DND-41 (cell line): ENCODE measurements at regions not wholly inside any gene's neighbourhood (a gene's known extent, or its start where the extent isn't known, plus 50 kb on each side); places are given as distances from the start of the nearest gene placed in this dataset.

Experiments used
- CTCF ChIP-seq: IDR thresholded peaks from 2 replicates; pipeline ENCODE4 v1.5.1; 2012; ENCODE audit warnings: borderline replicate concordance, low read length, moderate library complexity, mild to moderate bottlenecking; ENCODE audit not compliant: poor library complexity, severe bottlenecking; ENCODE audit errors: extremely low read depth
- EZH2 ChIP-seq: IDR thresholded peaks from 3 replicates; pipeline ENCODE4 v1.6.1; 2012; ENCODE audit warnings: borderline replicate concordance, low read depth, mild to moderate bottlenecking, moderate library complexity, low read length, inconsistent platforms; ENCODE audit not compliant: severe bottlenecking

DNA sequence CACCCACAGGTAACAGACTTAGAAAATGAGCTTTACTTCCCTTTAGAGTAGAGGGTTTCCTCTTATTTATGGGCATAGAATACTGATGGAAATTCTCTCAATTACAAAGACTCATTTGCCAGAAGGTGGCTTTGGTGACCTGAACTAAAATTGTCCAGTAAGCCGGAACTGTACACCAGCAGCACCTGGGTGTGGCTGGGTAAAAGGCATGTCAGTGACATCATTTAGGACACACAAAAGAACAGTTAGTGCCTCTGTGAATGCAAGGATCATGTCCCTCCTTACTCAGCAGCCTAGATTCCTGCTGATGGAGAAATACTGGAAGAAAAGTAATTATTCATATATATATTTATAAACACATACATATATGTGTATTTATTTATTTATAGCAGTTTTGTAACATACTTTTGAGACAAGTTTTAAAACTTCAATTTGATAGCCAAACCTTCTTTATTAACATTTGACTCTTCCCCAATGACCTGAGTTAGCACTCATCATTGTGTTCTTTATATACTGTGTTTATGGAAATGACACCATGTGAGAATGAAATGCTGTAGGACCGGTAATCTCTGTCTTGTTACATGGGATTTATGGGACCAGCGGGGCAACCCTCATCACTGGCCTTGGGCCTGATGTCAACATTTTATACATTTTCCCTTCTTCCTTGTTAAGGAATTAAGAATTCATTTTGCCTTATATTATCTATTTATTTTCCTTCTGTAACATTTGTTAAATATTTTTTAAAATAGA, 274.4 kb downstream of the BRINP2 start:
- TF ChIP-seq CTCF (no peak), EZH2 (no peak)
